Left cardiac atrium (tissue), 4 donors: ENCODE measurements at regions not wholly inside any gene's neighbourhood (a gene's known extent, or its start where the extent isn't known, plus 50 kb on each side); places are given as distances from the start of the nearest gene placed in this dataset.
"Not testable (repeated sequence)": the region's sequence is repeated elsewhere in the genome, so short reads cannot be mapped to it uniquely, and the experiment has no call there.

Experiments used
- ATAC-seq, 2 donors: fragments of 200-7000 bp; cut with Tn5 transposase; one replicate each; pipeline ENCODE4 v1.9.1; 2020; ENCODE audit warnings: mild to moderate bottlenecking in 2 of 2, moderate library complexity in 2 of 2
- DNase-seq: peaks from one replicate; pipeline ENCODE4 v3.0.0-alpha.2; 2020
- intact Hi-C, 2 donors: fragments of 100-400 bp; cut with DNase I; formaldehyde crosslinking; loops; one replicate each; pipeline versions ENCODE4 v1.14.1 to v1.15.1; 2022 to 2023
- donor health status: DM: no; HTN: yes; CAD: no.
- donor health status: DM: no; HTN: yes; CAD: no; lungs with severe emphysema.
- donor health status: DM: yes; HTN: yes; CAD: no.
- donor health status: Dilated cardiomyopathy.

GRCh38 chr19:30862876-30863275, 486.4 kb downstream of the TSHZ3 start:
- intact Hi-C loops: no loop called here
- no peak for ATAC-seq
- DNase-seq: no peak

GRCh38 chr19:30861919-30862318, 487.3 kb downstream of the TSHZ3 start:
- DNase-seq (no peak), ATAC-seq (no peak)
- intact Hi-C loops: no loop called here

- intact Hi-C loops: no loop called here
- DNase-seq: no peak
- ATAC-seq: no peak
Measured at GRCh38 chr19:30857966-30858490, 485.8 kb downstream of the ZNF536 start.

- intact Hi-C loops: no loop called here
- ATAC-seq: no peak
- DNase-seq: no peak
Measured at GRCh38 chr19:30857388-30857787, 485.2 kb downstream of the ZNF536 start.

- no peak for ATAC-seq
- DNase-seq: no peak
- intact Hi-C loops: no loop called here
Measured at GRCh38 chr19:30856786-30857185, 484.6 kb downstream of the ZNF536 start.

GRCh38 chr19:30856376-30856775, 484.2 kb downstream of the ZNF536 start:
- DNase-seq (no peak), ATAC-seq (no peak)
- intact Hi-C loops: no loop called here

GRCh38 chr19:30855442-30855841, 483.3 kb downstream of the ZNF536 start:
- no peak for ATAC-seq
- no peak for DNase-seq
- intact Hi-C loops: no loop called here

- intact Hi-C loops: no loop called here
- DNase-seq (no peak), ATAC-seq (no peak)
Measured at GRCh38 chr19:30854661-30855060, 482.5 kb downstream of the ZNF536 start.

- DNase-seq (no peak), ATAC-seq (no peak)
- intact Hi-C loops: no loop called here
Measured at GRCh38 chr19:30854207-30854606, 482.0 kb downstream of the ZNF536 start.

GRCh38 chr19:30853036-30853435, 480.9 kb downstream of the ZNF536 start:
- no peak for ATAC-seq
- intact Hi-C loops: no loop called here

GRCh38 chr19:30852168-30852567, 480.0 kb downstream of the ZNF536 start:
- intact Hi-C loops: no loop called here
- no peak for ATAC-seq
- DNase-seq: no peak

More at GRCh38 chr19:30853036-30853435, 480.9 kb downstream of the ZNF536 start:
- DNase-seq: no peak

- DNase-seq (no peak), ATAC-seq (no peak)
- intact Hi-C loops: no loop called here
Measured at GRCh38 chr19:30851646-30852045, 479.5 kb downstream of the ZNF536 start.

GRCh38 chr19:30848636-30849425, 476.6 kb downstream of the ZNF536 start:
- DNase-seq (no peak), ATAC-seq (no peak)
- intact Hi-C loops: no loop called here

GRCh38 chr19:30846102-30846501, 473.9 kb downstream of the ZNF536 start:
- ATAC-seq: no peak
- intact Hi-C loops: no loop called here
- DNase-seq: no peak

- DNase-seq: no peak
- no peak for ATAC-seq
Measured at GRCh38 chr19:30842926-30843325, 470.7 kb downstream of the ZNF536 start.

GRCh38 chr19:30841934-30842333, 469.8 kb downstream of the ZNF536 start:
- ATAC-seq: no peak
- DNase-seq: no peak
- intact Hi-C loops: no loop called here

More at GRCh38 chr19:30842926-30843325, 470.7 kb downstream of the ZNF536 start:
- intact Hi-C loops: no loop called here

GRCh38 chr19:30830875-30831274, 458.7 kb downstream of the ZNF536 start:
- ATAC-seq (no peak), DNase-seq (no peak)
- intact Hi-C loops: no loop called here

- intact Hi-C loops, DNase-seq, ATAC-seq: not testable (repeated sequence)
Measured at GRCh38 chr19:30825505-30825904, 453.3 kb downstream of the ZNF536 start.

- ATAC-seq: no peak
- intact Hi-C loops: no loop called here
- no peak for DNase-seq
Measured at GRCh38 chr19:30824809-30825208, 452.6 kb downstream of the ZNF536 start.

GRCh38 chr19:30817965-30818567, 445.9 kb downstream of the ZNF536 start:
- ATAC-seq (no peak), DNase-seq (no peak)
- intact Hi-C loops: no loop called here

- intact Hi-C loops: no loop called here
- ATAC-seq (no peak), DNase-seq (no peak)
Measured at GRCh38 chr19:30817197-30817596, 445.0 kb downstream of the ZNF536 start.
